Activated T-cell treated with anti-CD3 and anti-CD28 coated beads, Interleukin-2, amount 50 U/mL, for 1 hour (primary cell): ENCODE measurements at regions not wholly inside any gene's neighbourhood (a gene's known extent, or its start where the extent isn't known, plus 50 kb on each side); places are given as distances from the start of the nearest gene placed in this dataset.

Experiments used
- DNase-seq: peaks from one replicate; pipeline ENCODE4 v3.0.0-alpha.2; 2020

DNA sequence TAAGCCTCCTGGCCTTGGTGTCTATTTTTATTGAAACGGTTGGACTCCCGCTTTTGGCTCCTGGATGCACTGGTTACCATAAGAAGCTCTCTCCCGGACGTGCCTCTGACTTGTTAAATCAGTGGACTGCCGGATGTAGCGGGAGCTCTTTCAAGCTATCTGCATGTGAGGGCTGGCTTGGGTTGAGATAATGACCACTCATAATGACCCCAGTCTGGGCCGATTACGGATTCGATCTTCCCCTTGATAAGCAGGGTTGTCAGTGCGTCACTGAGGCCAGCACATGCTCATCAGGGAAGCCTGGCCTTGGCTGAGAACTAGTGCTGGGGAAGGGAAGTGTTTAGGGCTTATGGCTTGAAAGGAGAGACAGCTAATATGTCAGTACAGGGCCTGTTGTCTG, 528.1 kb downstream of the CDH26 start:
- no peak for DNase-seq

DNA sequence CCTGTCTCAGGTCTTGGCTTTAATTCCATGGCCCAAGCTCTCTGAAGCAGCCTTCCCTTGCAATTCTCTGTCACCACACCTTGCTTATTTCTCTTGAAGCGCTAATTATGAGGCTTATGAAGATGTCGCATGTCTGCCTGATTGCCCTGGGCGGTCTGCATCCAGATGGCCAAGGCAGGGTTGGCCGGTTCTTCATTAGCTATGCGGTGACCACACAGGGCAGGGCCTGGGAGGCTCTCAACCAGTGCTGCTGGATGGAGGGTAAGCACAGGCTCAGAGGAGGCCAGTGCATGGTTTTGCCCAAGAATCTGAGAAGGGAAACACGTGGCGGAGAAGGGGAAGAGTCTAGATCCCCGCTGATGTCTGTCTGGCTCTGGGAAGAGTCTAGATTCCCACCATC, 528.7 kb downstream of the CDH26 start:
- no peak for DNase-seq

DNA sequence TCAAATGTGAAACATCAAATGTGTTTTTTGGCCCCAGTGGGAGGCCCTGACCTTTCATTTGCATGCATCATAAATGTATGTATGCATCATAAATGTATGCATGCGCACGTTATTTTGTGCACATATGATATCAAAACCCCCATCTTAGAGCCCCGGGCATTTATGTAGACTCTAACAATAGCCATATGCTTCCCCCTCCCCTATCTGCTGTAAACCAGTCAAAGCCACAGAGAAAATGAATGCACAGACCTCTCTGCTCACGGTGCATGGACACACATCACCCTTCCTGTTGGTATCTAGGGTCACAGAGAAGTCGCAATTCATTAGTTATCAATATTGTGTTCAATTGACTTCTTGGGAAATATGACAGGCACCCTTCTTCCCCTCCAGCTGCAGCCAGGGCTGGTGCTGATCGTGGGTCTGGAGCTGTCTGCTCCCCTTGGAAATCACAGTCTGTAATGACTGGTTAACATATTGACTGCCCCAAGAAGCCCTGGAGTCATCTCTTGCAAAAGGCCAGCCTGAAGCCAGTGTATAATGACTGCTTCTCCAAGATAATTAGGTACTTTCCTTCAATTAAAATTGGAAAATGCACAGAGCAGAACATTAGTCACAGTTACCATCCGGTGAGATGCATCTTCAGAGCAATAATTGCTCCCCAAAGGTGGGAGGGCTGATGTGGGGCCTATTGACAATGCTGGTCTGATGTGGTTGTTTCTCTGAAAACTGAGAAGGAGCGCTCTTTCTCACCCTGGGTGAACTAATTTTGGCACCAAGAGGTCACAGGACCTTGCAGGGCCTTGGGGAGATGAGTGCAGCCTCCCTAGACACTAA, 532.2 kb downstream of the CDH26 start:
- DNase-seq: no peak

DNA sequence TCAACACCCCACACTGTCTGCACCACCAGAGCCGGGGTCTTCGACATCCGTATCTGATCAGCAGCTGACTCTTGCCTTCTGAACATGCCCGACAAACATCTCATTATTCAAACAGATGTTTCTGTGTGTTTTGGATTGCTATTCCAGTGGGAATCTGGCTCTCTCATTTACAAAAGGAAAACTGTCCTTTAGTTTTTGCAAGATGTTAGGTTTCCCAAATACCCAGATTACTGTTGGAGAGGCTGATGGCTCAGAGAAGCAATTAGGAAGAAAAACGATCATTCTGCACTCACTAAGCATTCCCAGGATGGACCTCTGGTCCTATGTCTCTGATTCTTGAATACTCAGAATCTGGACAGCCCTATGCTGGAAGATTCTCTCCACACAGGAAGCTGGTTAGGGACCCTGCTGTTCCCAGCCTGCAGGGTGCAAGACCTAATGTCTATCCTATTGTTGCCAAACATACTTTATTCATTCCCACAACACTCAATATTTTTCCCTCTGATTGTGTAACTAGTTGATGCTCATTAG, 532.9 kb downstream of the CDH26 start:
- DNase-seq: no peak

DNA sequence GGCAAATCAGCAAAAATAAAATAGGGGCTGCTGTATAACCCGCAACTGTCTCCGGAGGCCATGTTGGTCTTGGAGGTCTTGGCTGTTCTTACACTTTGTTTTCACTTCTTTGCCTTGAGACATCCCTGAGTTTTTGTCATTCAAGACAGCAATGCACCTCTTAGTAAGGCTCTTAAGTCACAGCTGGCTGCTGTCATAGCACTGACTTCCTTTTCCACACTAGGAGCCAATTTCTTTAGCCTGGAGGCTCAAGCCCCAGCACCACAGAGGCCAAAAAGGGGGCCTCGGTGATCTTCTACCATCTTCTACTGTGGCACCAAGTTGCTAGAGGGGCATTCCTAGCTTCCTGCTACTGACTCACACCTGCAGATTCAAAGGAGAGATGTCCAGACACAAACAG, 536.3 kb downstream of the CDH26 start:
- no peak for DNase-seq

- DNase-seq: no peak
Measured at GRCh38 chr20:60497298-60498035, 539.2 kb downstream of the CDH26 start.

- DNase-seq: no peak
Measured at GRCh38 chr20:60500038-60500701, 541.9 kb downstream of the CDH26 start.

DNA sequence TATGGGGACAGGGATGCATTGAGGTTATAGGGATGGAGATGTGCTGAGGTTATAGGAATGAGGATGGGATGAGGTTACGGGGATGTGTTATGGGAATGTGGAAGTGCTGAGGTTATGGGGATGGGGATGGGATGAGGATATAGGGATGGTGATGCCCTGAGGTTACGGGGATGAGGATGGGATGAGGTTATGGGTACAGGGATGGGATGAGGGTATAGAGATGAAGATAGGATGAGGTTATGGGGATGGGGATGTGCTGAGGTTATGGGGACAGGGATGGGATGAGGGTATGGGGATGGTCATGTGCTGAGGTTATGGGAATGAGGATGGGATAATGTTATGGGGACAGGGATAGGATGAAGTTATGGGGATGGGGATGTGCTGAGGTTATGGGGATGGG, 542.8 kb downstream of the CDH26 start:
- no peak for DNase-seq

GRCh38 chr20:60502881-60503280, 544.7 kb downstream of the CDH26 start:
- DNase-seq: no peak

- DNase-seq: no peak
Measured at GRCh38 chr20:60505423-60505822, 547.2 kb downstream of the CDH26 start.

DNA sequence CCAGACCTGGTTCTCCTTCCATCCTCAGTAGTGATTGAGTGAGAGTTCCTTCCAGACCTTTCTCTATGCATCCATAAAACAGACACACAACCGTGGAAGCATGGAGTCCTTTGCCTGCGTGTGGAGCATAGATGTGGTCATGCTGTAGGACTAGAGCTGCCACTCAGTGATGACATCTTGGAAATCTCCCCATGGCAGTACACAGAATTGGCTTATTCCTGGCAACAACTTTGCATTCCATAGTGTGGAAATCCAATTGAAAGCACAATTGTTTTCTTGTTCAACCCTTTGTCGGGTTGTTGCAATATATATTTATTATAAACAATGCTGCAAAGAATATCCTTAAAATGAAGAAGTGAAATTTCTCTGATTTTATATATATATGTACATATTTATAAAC, 547.8 kb downstream of the CDH26 start:
- no peak for DNase-seq

- DNase-seq: no peak
Measured at GRCh38 chr20:60507087-60507694, 549.0 kb downstream of the CDH26 start.

- no peak for DNase-seq
Measured at GRCh38 chr20:60509407-60509806, 551.2 kb downstream of the CDH26 start.

- DNase-seq: no peak
Measured at GRCh38 chr20:60510356-60510755, 552.1 kb downstream of the CDH26 start.

GRCh38 chr20:60512443-60512842, 554.2 kb downstream of the CDH26 start:
- no peak for DNase-seq

DNA sequence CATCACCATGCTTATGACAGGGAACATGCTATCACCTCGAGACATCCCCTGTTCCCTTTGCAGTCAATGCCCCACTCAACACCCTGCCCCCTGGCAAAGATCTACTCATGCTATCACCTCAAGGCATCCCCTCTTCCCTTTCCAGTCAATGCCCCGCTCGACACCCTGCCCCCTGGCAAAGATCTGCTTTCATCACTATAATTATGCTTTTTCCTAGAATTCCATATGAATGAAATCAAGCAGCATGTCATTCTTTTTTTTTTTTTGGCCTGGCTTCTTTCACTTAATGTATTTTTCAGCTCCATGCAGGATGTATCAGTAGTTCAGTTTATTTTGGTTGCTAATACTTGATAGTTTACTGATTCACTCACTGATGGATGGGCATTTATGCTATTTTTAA, 554.9 kb downstream of the CDH26 start:
- DNase-seq: no peak

GRCh38 chr20:60516442-60516841, 558.2 kb downstream of the CDH26 start:
- DNase-seq: no peak

GRCh38 chr20:60518022-60518421, 559.8 kb downstream of the CDH26 start:
- no peak for DNase-seq

DNA sequence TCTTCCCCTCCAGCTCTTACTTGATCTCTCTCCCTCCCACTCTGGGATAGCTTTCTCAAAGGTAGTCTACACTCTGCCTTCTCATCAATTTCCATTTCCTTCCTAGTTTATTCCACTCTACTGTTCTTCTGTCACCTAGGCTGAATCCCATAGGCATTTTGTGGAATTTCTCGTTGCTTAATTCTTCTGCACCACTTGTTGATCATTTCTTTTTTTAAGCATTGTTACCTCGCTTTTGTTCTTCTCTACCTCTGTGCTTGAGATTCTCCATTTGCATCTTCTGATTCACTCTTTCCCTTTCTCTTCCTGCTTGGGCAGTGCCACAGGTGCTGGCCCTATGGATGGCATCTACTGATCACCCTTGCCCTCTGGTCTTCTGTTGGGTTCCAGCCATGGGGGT, 567.2 kb downstream of the CDH26 start:
- DNase-seq: no peak

- DNase-seq: no peak
Measured at GRCh38 chr20:60527656-60528055, 569.4 kb downstream of the CDH26 start.

DNA sequence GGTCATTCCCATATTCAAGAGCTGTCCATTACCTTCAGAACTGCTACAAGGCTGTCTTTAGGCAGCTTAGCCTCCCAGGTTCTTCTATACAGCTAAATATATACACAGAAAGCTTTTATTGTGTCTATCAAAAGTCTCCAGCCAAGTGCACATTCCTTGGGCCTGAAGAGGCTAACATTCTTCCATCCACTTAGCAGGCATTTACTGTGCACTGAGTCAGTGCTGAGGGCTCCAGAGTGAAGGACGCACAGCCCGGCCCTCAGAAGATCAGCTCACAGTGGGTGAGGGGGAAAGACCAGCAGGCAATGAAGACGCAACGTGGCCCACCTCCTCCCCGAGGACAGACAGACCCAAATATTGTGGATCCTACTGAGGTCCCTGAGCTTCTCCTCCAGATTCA, 569.9 kb downstream of the CDH26 start:
- no peak for DNase-seq

- no peak for DNase-seq
Measured at GRCh38 chr20:60529149-60529548, 570.9 kb downstream of the CDH26 start.

GRCh38 chr20:60535211-60535610, 577.0 kb downstream of the CDH26 start:
- DNase-seq: no peak
